Ishikawa (cell line): ENCODE measurements at regions not wholly inside any gene's neighbourhood (a gene's known extent, or its start where the extent isn't known, plus 50 kb on each side); places are given as distances from the start of the nearest gene placed in this dataset.

Experiments
- CEBPB ChIP-seq: IDR thresholded peaks from 2 replicates; pipeline ENCODE4 v1.6.1; 2012
- CREB1 ChIP-seq: IDR thresholded peaks from 2 replicates; pipeline ENCODE4 v1.6.1; 2012; ENCODE audit warnings: low read depth
- EGR1 ChIP-seq: IDR thresholded peaks from 2 replicates; pipeline ENCODE4 v1.6.1; 2012
- EP300 ChIP-seq: IDR thresholded peaks from 2 replicates; pipeline ENCODE4 v1.6.1; 2012; ENCODE audit warnings: borderline replicate concordance
- FOXM1 ChIP-seq: IDR thresholded peaks from 2 replicates; pipeline ENCODE4 v1.6.1; 2012; ENCODE audit warnings: low read depth, borderline replicate concordance
- NFIC ChIP-seq: IDR thresholded peaks from 2 replicates; pipeline ENCODE4 v1.6.1; 2012
- RAD21 ChIP-seq: IDR thresholded peaks from 2 replicates; pipeline ENCODE4 v1.6.1; 2012; ENCODE audit warnings: low read depth
- TAF1 ChIP-seq: IDR thresholded peaks from 2 replicates; pipeline ENCODE4 v1.6.1; 2012; ENCODE audit warnings: low read depth, mild to moderate bottlenecking
- TCF12 ChIP-seq: IDR thresholded peaks from 2 replicates; pipeline ENCODE4 v1.6.1; 2012; ENCODE audit warnings: low read depth
- TEAD4 ChIP-seq: IDR thresholded peaks from 2 replicates; pipeline ENCODE4 v1.6.1; 2012
- YY1 ChIP-seq: IDR thresholded peaks from 2 replicates; pipeline ENCODE4 v1.6.1; 2012; ENCODE audit warnings: low read depth
- ZBTB7A ChIP-seq: IDR thresholded peaks from 2 replicates; pipeline ENCODE4 v1.6.1; 2012; ENCODE audit warnings: low read depth
- TF ChIP-seq, protein P1 (sequence below): IDR thresholded peaks from 2 replicates; pipeline ENCODE4 v1.6.1; 2012
- TF ChIP-seq, protein P2 (sequence below): IDR thresholded peaks from 2 replicates; pipeline ENCODE4 v1.6.1; 2012
- TF ChIP-seq, protein P3 (sequence below): IDR thresholded peaks from 2 replicates; pipeline ENCODE4 v1.6.1; 2012; ENCODE audit warnings: low read depth, mild to moderate bottlenecking

DNA sequence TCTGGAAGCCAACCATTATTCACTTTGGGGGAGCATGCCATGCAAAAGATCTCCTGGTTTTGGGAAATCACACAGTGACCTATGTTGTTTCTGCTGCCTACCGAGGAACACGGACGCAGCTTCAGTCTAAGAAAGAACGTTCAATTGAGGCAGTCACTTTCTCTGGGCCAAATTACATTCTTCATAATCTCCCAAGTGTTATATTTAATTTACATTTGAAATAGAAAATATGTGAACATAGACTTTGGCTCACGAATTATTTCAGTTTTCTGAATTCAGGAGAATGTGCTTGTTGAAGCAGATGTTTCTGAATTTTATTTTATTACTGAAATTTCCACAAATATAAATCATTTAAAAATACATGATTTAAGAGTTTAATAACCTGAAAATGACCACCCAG is 93.6 kb upstream of the KCNJ16 start:
- no peak for TF ChIP-seq TCF12
- TF ChIP-seq, protein P1, sequence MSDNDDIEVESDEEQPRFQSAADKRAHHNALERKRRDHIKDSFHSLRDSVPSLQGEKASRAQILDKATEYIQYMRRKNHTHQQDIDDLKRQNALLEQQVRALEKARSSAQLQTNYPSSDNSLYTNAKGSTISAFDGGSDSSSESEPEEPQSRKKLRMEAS: no peak
- TF ChIP-seq CREB1: no peak
- no peak for TF ChIP-seq EGR1
- TF ChIP-seq EP300: no peak
- TF ChIP-seq, protein P2, sequence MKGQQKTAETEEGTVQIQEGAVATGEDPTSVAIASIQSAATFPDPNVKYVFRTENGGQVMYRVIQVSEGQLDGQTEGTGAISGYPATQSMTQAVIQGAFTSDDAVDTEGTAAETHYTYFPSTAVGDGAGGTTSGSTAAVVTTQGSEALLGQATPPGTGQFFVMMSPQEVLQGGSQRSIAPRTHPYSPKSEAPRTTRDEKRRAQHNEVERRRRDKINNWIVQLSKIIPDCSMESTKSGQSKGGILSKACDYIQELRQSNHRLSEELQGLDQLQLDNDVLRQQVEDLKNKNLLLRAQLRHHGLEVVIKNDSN: no peak
- no peak for TF ChIP-seq NFIC
- TF ChIP-seq, protein P3, sequence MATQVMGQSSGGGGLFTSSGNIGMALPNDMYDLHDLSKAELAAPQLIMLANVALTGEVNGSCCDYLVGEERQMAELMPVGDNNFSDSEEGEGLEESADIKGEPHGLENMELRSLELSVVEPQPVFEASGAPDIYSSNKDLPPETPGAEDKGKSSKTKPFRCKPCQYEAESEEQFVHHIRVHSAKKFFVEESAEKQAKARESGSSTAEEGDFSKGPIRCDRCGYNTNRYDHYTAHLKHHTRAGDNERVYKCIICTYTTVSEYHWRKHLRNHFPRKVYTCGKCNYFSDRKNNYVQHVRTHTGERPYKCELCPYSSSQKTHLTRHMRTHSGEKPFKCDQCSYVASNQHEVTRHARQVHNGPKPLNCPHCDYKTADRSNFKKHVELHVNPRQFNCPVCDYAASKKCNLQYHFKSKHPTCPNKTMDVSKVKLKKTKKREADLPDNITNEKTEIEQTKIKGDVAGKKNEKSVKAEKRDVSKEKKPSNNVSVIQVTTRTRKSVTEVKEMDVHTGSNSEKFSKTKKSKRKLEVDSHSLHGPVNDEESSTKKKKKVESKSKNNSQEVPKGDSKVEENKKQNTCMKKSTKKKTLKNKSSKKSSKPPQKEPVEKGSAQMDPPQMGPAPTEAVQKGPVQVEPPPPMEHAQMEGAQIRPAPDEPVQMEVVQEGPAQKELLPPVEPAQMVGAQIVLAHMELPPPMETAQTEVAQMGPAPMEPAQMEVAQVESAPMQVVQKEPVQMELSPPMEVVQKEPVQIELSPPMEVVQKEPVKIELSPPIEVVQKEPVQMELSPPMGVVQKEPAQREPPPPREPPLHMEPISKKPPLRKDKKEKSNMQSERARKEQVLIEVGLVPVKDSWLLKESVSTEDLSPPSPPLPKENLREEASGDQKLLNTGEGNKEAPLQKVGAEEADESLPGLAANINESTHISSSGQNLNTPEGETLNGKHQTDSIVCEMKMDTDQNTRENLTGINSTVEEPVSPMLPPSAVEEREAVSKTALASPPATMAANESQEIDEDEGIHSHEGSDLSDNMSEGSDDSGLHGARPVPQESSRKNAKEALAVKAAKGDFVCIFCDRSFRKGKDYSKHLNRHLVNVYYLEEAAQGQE: no peak

DNA sequence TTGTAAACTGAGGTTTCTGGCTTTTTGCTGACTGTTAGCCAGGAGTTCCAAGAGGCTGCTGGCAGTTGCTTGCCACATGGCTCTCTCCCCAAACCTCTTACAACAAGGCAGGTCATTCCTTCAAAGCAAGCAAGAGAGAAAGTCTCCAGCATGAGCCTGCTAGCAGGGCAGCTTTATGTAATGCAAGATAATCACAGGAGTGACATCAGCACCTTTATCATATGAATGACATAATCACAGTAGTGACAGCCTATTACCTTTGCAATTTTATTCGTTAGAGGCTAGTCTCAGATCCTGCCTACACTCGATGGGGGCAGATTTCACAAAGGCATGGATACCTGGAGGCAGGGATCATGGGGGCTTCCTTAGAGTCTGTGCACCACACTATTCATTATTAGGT is 79.5 kb upstream of the KCNJ16 start:
- TF ChIP-seq TAF1 (no peak), TEAD4 (no peak), EP300 (no peak), ZBTB7A (no peak), CEBPB (no peak), FOXM1 (no peak), NFIC (no peak), RAD21 (no peak), YY1 (no peak), CREB1 (no peak), EGR1 (no peak)
- TF ChIP-seq, protein P3: no peak
- TF ChIP-seq, protein P1: no peak
- TF ChIP-seq, protein P2: no peak

DNA sequence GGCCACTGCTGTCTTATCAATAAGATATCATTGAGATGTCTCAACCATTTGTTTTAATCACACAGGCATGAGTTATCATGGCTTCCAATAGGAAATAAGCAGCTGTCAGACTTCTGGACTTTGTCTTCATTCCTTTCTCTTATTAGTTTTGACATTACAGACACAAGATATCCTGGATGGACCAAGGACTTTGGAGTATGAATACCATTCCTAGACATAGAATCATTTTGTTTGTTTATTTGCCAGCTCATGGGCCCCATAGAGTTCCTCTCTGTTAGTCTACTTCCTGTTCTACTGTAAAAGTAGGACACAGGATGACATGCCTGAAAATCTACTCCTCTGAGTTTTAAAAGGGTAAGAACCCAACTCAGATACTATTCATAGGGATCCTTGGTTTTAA is 77.7 kb upstream of the KCNJ16 start:
- TF ChIP-seq TEAD4 (no peak), TCF12 (no peak), EP300 (no peak), FOXM1 (no peak), YY1 (no peak), ZBTB7A (no peak), RAD21 (no peak), CREB1 (no peak)
- TF ChIP-seq, protein P1: no peak
- TF ChIP-seq, protein P3: no peak

DNA sequence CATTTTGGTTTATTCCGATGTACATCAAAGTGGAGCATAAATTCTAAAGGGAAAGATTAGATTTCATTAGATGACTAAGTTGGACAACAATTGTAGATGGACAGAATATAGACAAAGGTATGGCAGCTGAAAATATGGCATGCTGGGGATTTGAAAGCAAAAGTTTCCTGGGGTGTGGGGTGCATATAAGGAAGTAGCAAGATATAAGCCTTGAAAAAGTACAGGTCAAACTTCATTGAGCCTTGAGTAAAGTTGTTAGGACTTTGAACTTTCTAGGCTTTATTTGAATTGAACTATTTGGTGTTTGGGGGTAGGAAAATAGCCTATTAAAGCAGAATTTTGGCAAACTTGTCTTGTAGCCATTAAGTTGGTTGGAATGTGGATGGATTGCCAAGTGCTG is 75.8 kb upstream of the KCNJ16 start:
- TF ChIP-seq CEBPB (no peak), TCF12 (no peak), RAD21 (no peak), YY1 (no peak)

DNA sequence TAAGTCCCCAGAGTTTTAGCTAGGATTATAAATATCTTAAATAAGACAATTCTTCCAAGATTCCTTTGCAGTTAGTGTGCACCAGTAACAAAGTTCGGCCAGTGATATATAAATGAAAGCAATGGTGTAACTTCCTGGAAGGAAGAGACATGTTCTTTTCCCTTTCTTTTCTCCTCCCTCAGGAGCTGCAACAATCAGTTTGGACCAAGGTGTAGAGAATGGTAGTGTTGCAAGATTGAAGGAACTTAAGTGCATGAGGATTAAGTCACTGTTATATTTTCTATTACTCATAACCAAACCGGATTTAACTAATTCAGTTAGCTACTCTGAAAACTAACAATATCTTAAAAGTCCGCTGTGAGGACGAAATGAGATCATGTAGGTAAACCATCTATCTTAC is 68.9 kb upstream of the KCNJ16 start:
- TF ChIP-seq, protein P2: no peak
- TF ChIP-seq, protein P3: no peak
- TF ChIP-seq CREB1 (no peak), YY1 (no peak), RAD21 (no peak), ZBTB7A (no peak), CEBPB (no peak), EGR1 (no peak), NFIC (no peak)
